AG08396 (cell line): ENCODE measurements at regions not wholly inside any gene's neighbourhood (a gene's known extent, or its start where the extent isn't known, plus 50 kb on each side); places are given as distances from the start of the nearest gene placed in this dataset.
"Not testable (repeated sequence)": the region's sequence is repeated elsewhere in the genome, so short reads cannot be mapped to it uniquely, and the experiment has no call there.

Experiments
- DNase-seq: peaks from one replicate; pipeline ENCODE4 v3.0.0; 2012; ENCODE audit warnings: low spot score, mixed read lengths

DNA sequence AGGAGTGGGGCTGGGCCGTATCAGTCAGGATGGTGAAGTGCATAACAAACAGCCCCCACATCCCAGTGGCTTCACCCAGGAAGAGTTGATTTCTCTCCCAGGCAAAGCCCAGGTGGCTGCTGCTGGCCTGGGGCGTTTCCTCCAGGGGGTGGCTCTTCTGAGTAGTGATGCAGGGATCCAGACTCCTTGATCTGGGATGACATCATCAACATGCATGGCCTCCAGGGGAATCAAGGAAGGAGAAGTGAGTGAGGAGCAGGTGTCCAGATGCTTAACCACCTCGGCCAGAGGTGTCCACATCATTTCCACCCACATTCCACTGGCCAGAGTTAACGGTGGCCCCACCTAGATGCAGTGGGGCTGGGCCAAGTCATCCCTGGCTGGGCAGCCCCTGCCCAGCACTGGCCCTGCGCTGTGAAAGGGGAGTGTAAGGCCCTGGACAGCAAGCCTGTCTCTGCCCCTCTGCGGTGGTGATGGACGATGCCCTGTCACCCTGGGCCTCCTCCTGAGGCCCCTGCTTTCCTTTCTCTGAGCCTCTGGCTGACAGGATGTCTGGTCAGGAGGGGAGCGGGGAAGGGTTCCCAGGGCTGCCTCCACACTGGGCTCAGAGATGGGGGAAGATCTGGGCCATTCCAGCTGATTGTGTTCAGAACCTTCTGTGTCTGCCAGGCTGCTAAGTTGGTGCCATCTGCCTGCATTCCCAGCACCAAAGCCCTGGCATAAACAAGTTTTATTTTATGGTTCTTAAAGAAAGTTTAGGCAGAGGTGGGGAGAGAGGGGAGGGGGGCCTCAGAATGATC, 598.2 kb downstream of the MATN1 start:
- DNase-seq: no peak

GRCh38 chr1:30123896-30124295, 599.5 kb downstream of the MATN1 start:
- DNase-seq: no peak

- DNase-seq: no peak
Observed at GRCh38 chr1:30123036-30123435, 600.3 kb downstream of the MATN1 start.

GRCh38 chr1:30120245-30121000, 603.0 kb downstream of the MATN1 start:
- DNase-seq: no peak

DNA sequence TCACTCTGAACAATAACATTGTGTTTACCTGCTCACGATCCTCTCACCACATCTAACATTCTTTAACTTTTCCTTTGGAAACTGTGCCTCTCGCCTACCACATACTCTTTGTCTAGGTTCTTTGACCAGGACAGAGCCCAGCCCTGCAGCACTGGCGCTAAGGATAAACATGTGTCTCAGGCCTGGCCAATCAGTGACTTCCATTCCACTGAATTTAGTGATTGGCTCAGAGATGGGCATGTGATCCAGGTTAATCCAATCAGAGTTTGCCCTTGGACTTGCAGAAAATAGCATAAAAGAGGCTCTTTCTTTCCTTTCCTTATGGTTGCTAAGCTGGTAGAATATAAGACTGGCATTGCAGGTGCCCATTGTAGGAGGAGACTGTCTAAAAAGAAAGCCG, 605.7 kb downstream of the MATN1 start:
- no peak for DNase-seq

DNA sequence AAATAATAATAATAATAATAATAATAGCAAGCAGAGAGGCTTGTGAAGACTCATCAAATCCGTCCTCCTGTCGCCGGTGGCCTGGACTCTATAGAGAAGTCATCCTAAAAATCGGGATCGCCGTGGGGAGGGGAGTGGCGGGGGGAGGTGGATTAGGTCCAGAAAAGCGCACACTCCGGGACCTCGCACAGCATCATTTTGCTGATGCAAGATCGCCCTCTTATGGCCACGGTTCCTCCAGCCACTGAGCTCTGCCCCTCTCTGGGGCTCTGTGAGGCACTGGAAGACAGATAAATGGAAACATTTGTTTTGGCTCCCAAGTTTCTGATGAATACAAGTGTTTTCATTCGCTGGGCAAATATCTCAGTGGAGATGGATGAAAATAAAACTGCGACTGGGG, 612.0 kb downstream of the MATN1 start:
- DNase-seq: peak; percentile 66

DNA sequence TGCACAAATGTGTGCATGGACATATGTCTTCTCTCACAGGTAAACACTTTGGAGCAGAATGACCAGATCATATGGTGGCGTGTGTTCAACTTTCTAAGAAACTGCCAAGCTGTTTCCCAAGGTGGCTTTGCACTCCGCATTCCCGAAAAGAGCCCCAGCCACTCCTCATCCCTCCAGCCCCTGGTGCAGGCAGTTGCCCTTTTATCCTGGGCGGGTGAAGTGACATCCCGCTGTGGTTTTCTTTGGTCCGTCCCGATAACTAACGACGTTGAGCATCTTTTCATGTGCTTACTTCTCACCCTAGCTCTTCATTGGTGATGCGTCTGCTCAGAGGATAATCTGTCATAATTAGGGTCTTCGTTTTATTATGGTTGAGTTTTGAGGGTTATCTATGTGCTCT, 612.5 kb downstream of the MATN1 start:
- DNase-seq: no peak

DNA sequence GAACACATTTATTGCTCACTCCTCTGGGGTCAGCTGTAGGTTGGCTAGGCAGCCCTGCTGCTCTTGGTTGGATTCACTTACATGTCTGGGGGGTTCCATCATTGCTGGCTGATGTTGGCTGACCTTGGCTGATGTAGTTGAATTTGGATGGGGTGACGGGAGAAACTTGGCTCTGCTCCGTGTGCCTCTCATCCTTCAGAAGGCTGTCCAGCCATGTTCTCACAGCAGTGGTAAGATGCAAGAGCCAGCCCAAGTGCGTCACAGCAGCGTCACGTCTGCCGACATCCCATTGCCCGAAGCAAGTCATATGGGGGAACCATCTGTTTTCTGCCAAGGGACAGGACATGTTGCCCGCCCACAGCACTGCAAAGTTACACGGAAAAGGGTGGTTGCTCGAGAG, 613.5 kb downstream of the MATN1 start:
- DNase-seq: peak; percentile 45

DNA sequence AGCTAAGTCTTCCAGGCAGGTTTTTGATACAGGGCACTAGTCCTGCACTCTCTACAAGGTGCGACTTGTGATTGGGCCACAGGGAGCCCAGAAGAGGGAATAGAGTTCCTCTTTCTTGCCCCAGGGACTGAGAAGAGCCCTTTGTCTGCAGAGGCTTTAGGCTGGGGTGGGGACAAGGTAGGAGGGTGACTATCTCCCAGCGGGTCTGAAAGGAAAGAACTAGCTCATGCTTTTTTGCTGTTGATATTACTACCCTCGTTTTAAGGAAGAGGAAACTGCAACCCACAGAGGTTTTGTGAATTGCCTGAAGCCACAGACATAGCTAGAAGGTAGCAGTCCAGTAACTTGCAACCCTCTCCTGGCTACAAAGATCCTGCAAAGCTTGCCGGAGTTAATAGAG, 615.2 kb downstream of the MATN1 start:
- DNase-seq: no peak

DNA sequence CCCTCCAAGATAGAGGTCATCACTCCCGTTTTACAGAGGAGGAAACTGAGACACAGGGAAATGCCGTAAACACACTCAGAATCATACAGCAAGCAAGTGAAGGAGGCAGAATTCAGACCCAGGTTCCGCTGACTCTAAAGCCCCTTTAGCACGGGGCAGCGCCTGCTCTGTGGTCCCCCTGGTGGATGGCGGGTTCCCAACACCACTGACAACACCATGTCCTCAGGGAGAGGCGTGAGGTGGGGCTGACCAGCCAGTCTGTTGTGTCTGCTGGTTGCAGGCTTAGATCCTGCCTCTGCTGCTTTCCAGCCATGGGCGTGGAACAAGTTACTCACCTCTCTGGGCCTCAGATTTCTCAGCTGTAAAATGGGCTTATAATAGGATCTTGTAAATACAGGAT, 617.3 kb downstream of the MATN1 start:
- DNase-seq: peak; percentile 56

DNA sequence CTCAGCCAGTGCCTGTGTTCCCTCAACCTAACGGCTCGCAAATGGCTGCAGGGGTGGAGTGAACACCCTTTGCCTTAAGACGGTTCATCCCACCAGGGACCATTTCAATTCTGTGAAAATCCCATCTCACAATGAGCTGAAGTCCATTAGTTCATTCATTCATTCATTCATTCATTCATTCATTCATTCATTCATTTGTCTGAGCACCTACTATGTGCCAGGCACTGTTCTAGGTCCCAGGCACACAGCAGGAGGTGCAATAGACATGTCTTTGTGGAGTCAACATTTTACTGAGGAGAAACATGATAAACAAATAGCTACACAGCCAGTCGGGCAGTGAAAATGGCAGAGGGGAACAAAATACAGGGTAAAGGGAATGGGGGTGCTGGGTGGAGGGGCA, 618.8 kb downstream of the MATN1 start:
- DNase-seq: no peak

DNA sequence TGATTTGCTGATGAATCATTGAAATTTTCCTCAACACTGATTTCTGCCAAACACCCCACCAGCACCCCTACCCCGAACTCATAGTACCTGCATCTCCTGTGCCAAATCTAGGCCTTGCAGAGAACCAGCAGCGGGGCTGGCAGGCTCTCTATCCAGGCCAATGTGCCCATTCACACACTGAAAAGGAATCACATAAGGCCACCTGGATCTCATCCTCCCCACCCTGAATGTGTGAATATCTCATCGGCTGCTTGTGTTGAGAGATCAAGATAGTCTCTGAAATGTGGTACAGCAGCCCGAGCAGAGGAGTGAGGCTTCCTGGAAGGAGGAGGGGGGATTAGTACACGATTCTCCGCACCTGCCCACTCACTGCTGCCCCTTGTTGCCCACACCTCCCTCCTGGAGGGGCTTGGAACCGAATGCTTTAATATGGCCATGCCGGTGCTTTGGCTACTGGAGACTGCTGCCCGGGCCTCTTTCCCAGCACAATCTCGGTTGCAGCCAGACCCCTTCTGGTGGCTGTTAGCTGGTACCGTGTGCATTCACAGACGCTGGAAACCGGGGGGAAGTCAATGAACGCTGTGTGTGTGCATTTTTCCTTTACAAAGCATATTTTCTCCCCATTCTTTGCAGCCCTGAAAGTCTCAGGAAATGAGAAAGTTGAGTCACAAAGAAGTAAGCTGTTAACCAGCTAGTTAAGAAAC, 619.5 kb downstream of the MATN1 start:
- no peak for DNase-seq

DNA sequence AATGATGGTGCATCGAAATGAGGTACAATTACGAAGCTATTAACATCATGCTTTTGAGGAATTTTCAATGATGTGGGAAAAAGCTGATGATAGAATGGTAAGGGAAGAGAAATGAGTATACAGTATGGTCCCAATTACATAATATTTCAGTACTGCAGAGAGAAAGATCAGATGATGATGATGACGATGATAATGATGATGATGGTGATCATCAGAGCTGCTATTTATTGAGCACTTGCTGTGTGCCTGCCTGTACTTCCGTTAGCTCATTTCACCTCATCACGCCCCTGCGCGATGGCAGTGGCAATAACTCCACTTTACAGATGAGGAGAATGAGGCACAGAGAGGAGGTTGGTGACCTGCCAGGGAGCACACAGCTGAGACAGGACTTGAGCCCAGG, 620.8 kb downstream of the MATN1 start:
- DNase-seq: no peak

DNA sequence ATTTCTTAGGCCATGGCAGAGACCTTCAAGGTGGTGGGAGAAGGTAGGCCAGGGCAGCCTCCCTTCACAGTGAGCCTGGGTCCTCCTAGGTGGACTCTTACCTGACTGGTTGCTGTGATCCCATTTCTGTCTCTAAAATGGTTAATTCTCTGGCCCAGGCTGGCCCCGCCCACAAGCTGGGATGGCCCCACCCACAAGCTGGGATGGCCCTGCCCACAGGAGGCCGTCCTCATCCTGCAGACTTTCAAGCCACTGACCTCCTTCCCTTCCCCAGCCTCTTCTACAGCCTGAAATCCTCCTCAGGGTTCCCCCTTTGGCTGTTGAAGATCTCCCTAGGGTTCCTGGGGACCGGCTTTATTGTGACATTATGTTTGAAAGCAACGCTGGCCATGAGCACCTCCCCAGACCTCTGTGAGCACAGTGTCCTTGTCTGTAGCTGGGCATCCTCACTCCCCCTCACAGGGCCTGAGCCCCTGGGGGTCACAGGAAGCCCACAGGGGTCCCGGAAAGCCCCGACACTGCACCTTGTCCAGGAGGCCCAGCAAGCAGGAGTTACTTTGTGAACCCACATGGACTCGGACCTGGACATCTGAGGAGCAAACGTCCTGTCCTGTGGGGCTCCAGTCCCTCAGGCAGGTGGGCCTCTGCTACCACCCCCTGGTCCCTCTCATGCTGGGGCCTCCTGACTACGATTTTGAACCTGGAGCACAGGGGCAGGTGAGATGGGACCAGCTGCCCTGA, 621.7 kb downstream of the MATN1 start:
- peak; percentile 35 for DNase-seq

DNA sequence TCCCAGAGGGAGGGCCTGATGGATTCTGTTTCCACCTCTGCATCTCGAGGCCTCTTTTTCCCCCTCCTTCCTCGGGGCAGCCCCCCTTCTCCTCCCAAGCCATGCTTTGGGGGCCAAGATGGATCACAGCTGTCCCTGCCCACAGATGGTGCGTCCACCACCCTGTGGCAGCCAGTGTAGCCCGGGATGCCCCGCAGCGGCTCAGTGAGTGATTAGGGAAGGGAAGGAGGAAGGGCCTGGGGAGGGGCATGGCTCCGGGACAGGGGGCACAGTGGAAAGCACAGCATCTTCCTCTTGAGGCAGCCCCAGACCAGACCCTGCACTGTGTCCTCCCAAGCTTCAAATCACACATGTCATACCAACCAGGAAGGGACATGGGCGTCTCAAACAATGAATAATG, 622.4 kb downstream of the MATN1 start:
- DNase-seq: no peak

DNA sequence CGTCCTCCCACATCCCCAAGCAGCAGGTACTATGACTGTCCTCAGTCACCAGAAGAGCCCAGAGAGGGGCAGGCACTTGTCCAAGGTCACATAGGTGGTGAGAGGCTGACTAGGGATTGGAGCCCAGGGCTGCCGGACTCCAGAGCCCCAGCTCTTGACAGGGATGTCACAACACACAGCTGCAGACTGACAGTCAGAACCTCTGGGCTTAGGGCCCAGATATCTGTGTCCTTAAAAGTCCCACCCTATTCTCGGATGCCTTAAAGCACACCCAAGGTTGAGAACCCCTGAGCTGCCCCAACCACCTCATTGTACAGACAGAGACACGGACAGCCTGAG, 622.9 kb downstream of the MATN1 start:
- no peak for DNase-seq

- DNase-seq: no peak
Observed at GRCh38 chr1:30099587-30100523, 623.5 kb downstream of the MATN1 start.

GRCh38 chr1:30097851-30098250, 625.5 kb downstream of the MATN1 start:
- not testable (repeated sequence) for DNase-seq

DNA sequence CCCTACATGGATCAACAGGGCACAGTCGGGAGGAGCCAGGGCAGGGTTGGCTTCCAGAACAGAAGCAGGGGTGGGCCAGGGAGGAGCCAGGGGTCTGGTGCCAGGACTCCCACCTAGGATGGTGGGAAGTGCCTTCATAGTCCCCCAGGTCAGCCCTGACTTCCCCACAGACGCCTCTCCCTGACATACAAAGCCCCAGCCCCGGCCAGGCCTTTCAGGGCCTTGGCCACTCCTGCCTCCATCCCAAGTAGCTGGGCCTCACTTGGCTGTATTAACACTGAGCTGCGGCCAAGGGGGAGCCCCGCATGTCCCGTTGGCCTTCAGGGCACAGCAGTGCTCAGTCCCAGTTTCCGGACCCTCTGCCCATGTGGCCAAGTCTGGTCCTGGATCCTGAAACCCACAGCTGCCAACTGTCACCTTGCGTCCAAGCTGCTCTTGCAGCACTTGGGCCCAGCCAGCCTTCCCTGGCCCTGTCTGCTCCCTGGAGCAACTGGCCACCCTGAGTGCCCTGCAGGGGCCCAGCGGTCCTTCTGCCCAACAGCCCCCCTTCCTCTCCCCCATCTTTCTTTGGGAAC, 627.8 kb downstream of the MATN1 start:
- DNase-seq: no peak

DNA sequence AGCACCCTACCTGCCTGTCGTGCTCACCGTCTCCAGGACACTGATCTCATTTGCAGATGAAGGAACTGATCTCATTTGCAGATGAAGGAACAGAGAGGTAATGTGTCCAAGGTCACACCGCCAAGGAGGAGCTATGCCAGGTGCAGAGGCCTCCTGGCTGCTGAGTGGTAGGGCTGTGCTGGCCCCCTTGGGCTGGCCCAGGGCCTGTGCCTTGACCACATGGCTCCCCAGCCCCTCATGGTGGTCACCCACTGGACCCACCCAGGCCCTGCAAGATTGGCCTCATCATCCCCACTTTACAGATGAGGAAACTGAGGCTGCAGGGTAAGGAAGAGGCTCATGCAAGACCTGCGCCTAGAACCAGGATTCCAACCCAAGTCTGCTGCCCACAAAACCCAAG, 628.3 kb downstream of the MATN1 start:
- DNase-seq: no peak
